Hematopoietic multipotent progenitor cell treated with erythropoietin and hydrocortisone succinate and interleukin-3 and kit ligand, for 6 days (in vitro differentiated cells): ENCODE measurements at regions not wholly inside any gene's neighbourhood (a gene's known extent, or its start where the extent isn't known, plus 50 kb on each side); places are given as distances from the start of the nearest gene placed in this dataset.
"Not testable (repeated sequence)": the region's sequence is repeated elsewhere in the genome, so short reads cannot be mapped to it uniquely, and the experiment has no call there.

Experiments
- DNase-seq: peaks from one replicate; pipeline ENCODE4 v3.0.0-alpha.2; 2015

DNA sequence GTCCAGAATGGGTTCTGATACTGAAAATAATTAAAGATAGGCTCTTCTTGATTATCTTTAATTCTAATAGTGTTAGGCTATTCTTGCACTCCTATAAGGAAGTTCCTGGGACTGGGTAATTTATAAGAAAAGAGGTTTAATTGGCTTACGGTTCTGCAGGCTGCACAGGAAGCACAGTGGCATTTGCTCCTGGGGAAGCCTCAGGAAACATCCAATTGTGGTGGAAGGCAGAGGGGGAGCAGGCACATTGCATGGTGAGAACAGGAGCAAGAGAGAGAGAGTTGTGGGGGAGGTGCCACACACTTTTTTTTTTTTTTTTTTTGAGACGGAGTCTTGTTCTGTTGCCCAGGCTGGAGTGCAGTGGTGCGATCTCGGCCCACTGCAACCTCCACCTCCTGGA, 540.3 kb downstream of the RFPL4B start:
- DNase-seq: not testable (repeated sequence)

DNA sequence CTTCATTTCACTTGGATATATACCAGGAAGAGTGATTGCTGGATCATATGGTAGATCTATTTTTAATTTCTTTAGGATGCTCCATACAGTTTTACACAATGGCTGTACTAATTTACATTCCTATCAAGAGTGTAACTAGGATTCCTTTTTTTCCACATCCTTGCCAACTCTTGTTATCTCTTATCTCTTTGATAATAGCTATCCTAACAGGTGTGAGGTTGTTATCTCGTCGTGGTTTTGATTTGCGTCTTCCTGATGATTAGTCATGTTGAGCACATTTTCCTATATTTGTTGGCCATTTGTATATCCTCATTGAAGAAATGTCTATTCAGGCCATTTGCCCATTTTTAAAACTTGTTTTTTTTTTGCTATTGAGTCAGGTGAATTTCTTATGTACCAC, 552.4 kb downstream of the RFPL4B start:
- no peak for DNase-seq

DNA sequence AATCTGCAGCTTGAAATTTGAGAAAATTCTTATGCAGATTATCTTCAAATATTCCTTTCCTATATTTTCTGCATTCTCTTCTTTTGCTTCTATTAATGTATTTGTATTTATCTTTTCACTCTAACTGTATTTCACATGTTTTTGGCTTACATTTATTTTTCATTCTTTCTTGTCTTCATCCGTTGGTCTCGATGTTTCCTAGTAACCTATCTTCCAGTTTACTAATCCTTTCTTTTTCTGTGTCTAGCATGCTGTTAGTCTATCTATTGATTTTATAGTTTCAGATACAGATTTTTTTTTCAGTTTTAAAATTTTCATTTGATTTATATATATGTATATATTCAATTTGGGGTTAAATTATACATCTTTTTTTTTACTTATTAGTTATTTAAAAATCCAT, 556.2 kb downstream of the RFPL4B start:
- no peak for DNase-seq

DNA sequence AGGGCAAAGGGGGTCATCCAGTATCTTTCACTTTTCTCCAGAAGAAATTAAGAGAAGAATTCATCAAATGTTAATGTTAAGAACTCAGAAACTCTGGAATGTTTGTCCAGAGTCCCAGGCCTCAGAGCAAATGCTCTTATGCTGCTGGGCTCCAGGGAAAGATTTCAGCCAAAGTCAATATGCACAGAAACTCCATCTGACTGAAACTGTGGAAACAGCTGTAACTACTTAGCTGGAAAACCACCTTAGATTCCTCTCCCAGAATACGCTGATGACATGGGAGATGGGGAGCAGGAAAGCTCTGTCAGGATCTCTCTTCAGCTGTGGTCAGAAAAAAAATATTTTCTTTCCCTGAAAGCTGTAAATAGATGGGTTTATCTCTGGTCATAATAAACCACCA, 559.6 kb downstream of the RFPL4B start:
- DNase-seq: no peak

DNA sequence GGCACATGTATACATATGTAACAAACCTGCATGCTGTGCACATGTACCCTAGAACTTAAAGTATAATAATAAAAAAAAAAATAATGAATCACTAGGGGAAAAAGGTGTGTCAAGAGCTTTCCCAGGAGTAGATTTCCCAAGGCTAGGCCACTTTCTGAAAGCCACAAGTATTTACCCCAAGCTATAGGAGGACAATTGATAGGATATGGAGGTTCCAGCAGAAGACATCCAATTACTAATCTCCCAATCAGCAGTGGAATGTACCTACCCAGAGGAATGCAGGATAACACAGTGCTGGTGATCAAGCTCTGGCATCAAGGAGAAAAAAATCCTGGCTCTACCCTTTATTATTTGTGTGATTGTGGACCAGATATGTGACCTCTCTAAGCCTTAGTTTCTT, 562.7 kb downstream of the RFPL4B start:
- no peak for DNase-seq

DNA sequence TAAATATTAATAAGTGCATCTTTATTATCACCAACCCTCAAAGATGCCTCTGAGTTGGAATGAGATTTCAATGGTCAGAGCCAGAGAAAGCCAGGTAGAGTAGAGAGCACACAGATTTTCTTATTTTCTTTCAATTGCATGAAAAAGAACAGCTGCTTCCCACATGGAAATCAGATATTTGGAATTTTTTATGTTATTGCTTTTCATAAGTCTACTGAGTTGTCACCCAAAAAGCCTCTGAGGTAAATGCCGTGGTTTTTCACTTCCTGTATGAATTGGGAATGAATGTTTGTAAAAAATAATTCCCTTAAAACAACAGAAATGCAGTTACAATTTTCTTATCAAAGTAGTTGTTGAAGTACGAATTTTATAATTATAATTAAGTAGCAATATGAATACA, 563.1 kb downstream of the RFPL4B start:
- no peak for DNase-seq

GRCh38 chr6:112911959-112912358, 564.8 kb downstream of the RFPL4B start:
- no peak for DNase-seq

- no peak for DNase-seq
Observed at GRCh38 chr6:112912416-112913101, 565.4 kb downstream of the RFPL4B start.

DNA sequence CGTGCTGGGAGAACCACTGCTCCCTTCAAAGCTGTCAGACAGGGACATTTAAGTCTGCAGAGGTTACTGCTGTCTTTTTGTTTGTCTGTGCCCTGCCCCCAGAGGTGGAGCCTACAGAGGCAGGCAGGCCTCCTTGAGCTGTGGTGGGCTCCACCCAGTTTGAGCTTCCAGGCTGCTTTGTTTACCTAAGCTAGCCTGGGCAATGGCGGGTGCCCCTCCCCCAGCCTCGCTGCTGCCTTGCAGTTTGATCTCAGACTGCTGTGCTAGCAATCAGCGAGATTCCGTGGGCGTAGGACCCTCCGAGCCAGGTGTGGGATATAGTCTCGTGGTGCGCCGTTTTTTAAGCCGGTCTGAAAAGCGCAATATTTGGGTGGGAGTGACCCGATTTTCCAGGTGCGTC, 572.6 kb downstream of the RFPL4B start:
- not testable (repeated sequence) for DNase-seq

- no peak for DNase-seq
Observed at GRCh38 chr6:112920994-112921393, 573.9 kb downstream of the RFPL4B start.

DNA sequence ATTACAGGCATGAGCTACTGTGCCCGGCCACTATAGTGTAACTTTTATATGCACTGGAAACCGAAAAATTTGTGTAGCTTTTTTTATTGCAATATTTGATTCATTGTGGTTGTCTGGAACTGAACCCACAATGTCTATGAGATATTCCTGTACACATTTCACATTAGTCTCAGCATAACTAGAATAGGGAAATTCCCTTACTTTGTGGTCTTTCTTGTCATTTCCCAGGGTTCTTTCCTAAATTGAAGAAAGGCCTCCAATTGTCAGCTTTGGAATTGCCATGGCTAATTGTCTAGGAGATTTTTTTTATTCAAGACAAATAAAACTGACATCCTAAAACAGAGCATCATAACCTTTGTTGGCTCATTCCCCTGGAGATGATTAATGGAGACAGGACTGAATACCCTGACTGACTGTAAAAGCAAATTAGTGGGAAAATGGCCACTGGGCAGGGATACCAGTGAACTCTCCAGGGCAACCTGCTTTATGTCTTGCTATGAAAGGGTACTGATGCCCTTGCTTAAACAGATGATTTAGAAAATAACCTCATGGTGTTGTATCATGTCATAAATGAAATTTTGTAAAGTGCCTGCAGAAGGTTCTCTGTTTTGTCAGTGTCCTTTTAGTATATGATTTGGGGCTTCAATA, 576.9 kb downstream of the RFPL4B start:
- DNase-seq: no peak

DNA sequence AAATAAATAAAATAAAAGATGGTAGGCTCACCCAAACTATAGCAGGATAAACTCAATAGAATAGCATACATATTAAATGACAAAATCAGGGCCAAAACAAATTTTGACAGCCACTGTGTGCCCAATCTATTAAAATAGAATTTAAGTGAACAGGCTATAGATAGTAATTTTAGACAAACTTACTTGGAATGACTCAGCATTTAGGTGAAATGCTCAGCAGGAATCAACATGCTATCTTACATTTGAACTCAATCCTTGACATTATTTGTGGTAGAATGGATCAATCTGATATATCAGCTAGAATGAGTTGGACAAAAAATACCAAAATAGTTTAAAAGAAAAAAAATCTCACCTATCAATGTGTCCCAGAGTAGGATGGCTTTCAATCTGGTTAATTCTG, 578.6 kb downstream of the RFPL4B start:
- no peak for DNase-seq

- no peak for DNase-seq
Observed at GRCh38 chr6:112927641-112928320, 580.7 kb downstream of the RFPL4B start.

DNA sequence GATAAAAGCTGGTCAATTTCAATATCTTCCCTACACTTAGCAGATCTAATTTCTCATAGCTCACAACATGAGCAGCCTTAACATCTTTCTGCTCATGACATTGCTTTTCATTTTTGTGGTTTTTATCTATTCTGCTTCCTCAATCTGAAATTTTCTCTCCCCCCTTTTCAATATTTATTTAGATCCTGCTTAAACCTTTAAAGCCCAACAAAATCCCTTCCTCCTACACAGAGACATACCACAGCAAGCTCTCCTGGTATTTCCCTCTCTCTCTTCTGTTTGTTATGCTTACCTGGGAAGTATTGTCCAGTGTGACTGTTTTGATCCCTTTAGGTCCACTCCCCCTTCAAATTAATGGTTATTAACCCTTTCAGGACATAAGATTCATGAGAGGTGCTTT, 582.5 kb downstream of the RFPL4B start:
- DNase-seq: no peak

GRCh38 chr6:112931832-112932231, 584.7 kb downstream of the RFPL4B start:
- no peak for DNase-seq

DNA sequence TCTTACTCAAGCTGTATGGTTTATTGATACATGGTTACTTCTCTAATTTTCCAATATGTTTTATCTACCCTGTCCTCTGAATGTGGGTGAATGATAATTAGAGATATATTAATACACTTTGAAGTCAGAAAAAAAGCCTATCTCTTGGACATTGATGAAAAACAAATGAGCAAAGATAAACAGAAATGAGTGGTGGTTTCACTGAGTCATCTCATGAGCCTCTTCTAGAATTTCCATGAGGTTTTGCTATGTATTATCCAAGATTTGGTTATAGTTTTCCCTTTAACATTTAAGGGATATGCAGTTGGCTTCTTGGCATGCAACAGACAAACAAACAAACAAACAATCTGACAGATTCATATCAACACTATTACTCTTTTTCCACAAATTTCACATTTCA, 586.8 kb downstream of the RFPL4B start:
- DNase-seq: no peak

- no peak for DNase-seq
Observed at GRCh38 chr6:112934433-112935327, 587.5 kb downstream of the RFPL4B start.

- no peak for DNase-seq
Observed at GRCh38 chr6:112935402-112936078, 588.4 kb downstream of the RFPL4B start.

- no peak for DNase-seq
Observed at GRCh38 chr6:112936079-112936472, 588.9 kb downstream of the RFPL4B start.

DNA sequence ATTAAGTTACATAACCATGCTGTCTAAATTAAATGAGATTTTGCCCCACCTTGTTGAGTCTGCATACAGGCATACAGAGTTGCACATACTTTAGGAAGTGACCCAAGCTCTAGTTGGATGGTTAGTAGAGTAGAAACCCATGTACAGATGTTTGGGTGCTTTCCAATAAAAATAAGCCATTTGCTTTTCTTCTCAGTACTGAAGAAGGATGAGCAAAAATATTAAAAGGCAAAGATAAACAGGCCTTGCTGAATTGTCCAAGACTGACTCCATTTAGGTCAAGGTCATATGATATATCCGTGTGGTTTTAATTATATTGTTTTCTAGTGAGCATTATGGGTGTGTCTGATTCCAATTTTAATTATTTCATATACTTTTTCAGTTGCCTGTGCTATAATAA, 589.4 kb downstream of the RFPL4B start:
- no peak for DNase-seq

DNA sequence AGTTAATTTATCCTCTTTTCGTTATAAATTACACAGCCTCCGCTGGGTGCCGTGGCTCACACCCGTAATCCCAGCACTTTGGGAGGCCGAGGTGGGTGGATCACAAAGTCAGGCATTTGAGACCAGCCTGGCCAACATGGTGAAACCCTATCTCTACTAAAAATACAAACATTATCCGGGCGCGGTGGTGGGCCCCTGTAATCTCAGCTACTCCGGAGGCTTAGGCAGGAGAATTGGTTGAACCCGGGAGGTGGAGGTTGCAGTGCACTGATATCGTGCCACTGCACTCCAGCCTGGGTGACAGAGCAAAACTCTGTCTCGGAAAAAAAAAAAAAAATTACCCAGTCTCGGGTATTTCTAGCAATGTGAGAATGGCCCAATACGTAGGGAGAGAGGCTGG, 590.6 kb downstream of the RFPL4B start:
- DNase-seq: not testable (repeated sequence)

GRCh38 chr6:112938650-112939049, 591.5 kb downstream of the RFPL4B start:
- no peak for DNase-seq

GRCh38 chr6:112939563-112939962, 592.4 kb downstream of the RFPL4B start:
- no peak for DNase-seq
